ENCODE measurements at regions not wholly inside any gene's neighbourhood (a gene's known extent, or its start where the extent isn't known, plus 50 kb on each side); places are given as distances from the start of the nearest gene placed in this dataset.

GRCh38 chr11:112481893-112482292 is 221.2 kb upstream of the PLET1 start:
- TF ChIP-seq PAX5 (IDR thresholded peaks at IDR 0.05; ENCODE audit: insufficient read depth, low read length, severe bottlenecking) = no peak
- no peak for TF ChIP-seq TAF1 (IDR thresholded peaks at IDR 0.05; ENCODE audit: low read depth, low read length)
- TF ChIP-seq POLR2A (IDR thresholded peaks at IDR 0.05; ENCODE audit: low read depth, low read length) = no peak
- TF ChIP-seq POU2F2 (IDR thresholded peaks at IDR 0.05; ENCODE audit: low read depth, low read length) = no peak
- FAIRE-seq = no peak

GRCh38 chr11:112485280-112485679 is 224.6 kb upstream of the PLET1 start:
- no peak for DNase-seq (ENCODE audit: insufficient read length, low spot score)
- no peak for FAIRE-seq
- TF ChIP-seq SPI1 (IDR thresholded peaks at IDR 0.05; ENCODE audit: low read depth, low read length) (no peak), TAF1 (IDR thresholded peaks at IDR 0.05; ENCODE audit: low read depth, low read length) (no peak), PAX5 (IDR thresholded peaks at IDR 0.05; ENCODE audit: insufficient read depth, low read length, severe bottlenecking) (no peak), POU2F2 (IDR thresholded peaks at IDR 0.05; ENCODE audit: low read depth, low read length) (no peak), POLR2AphosphoS5 (IDR thresholded peaks at IDR 0.05; ENCODE audit: low read depth, low read length) (no peak)

More at GRCh38 chr11:112481893-112482292, 221.2 kb upstream of the PLET1 start:
- no peak for DNase-seq (ENCODE audit: insufficient read length, low spot score)

GRCh38 chr11:112497826-112498225 is 237.2 kb upstream of the PLET1 start:
- FAIRE-seq (no peak), DNase-seq (ENCODE audit: insufficient read length, low spot score) (no peak)
- TF ChIP-seq SPI1 (IDR thresholded peaks at IDR 0.05; ENCODE audit: low read depth, low read length) (no peak), TAF1 (IDR thresholded peaks at IDR 0.05; ENCODE audit: low read depth, low read length) (no peak), PAX5 (IDR thresholded peaks at IDR 0.05; ENCODE audit: insufficient read depth, low read length, severe bottlenecking) (no peak)

- DNase-seq (ENCODE audit: insufficient read length, low spot score) (no peak), FAIRE-seq (no peak)
- TF ChIP-seq POLR2A (IDR thresholded peaks at IDR 0.05; ENCODE audit: low read depth, low read length) = no peak
- no peak for TF ChIP-seq SPI1 (IDR thresholded peaks at IDR 0.05; ENCODE audit: low read depth, low read length)
- TF ChIP-seq PAX5 (IDR thresholded peaks at IDR 0.05; ENCODE audit: insufficient read depth, low read length, severe bottlenecking) = no peak
- TF ChIP-seq POLR2AphosphoS5 (IDR thresholded peaks at IDR 0.05; ENCODE audit: low read depth, low read length) = no peak
- no peak for TF ChIP-seq TAF1 (IDR thresholded peaks at IDR 0.05; ENCODE audit: low read depth, low read length)
- TF ChIP-seq POU2F2 (IDR thresholded peaks at IDR 0.05; ENCODE audit: low read depth, low read length) = no peak
These were observed 238.0 kb upstream of the PLET1 start for GRCh38 chr11:112498701-112499100.

- TF ChIP-seq PAX5 (IDR thresholded peaks at IDR 0.05; ENCODE audit: insufficient read depth, low read length, severe bottlenecking) (no peak), POLR2A (IDR thresholded peaks at IDR 0.05; ENCODE audit: low read depth, low read length) (no peak), POU2F2 (IDR thresholded peaks at IDR 0.05; ENCODE audit: low read depth, low read length) (no peak), SPI1 (IDR thresholded peaks at IDR 0.05; ENCODE audit: low read depth, low read length) (no peak)
- FAIRE-seq = no peak
- DNase-seq (ENCODE audit: insufficient read length, low spot score) = no peak
These were observed 238.7 kb upstream of the PLET1 start for GRCh38 chr11:112499153-112499880.

- no peak for TF ChIP-seq POLR2A (IDR thresholded peaks at IDR 0.05; ENCODE audit: low read depth, low read length)
- TF ChIP-seq POLR2AphosphoS5 (IDR thresholded peaks at IDR 0.05; ENCODE audit: low read depth, low read length) = no peak
- TF ChIP-seq TAF1 (IDR thresholded peaks at IDR 0.05; ENCODE audit: low read depth, low read length) = no peak
- TF ChIP-seq POU2F2 (IDR thresholded peaks at IDR 0.05; ENCODE audit: low read depth, low read length) = no peak
- TF ChIP-seq PAX5 (IDR thresholded peaks at IDR 0.05; ENCODE audit: insufficient read depth, low read length, severe bottlenecking) = no peak
- no peak for TF ChIP-seq SPI1 (IDR thresholded peaks at IDR 0.05; ENCODE audit: low read depth, low read length)
- no peak for FAIRE-seq
- no peak for DNase-seq (ENCODE audit: insufficient read length, low spot score)
These were observed 239.2 kb upstream of the PLET1 start for GRCh38 chr11:112499881-112500204.

GRCh38 chr11:112503410-112503809 is 242.8 kb upstream of the PLET1 start:
- FAIRE-seq (no peak), DNase-seq (ENCODE audit: insufficient read length, low spot score) (no peak)
- TF ChIP-seq SPI1 (IDR thresholded peaks at IDR 0.05; ENCODE audit: low read depth, low read length) (no peak), POLR2A (IDR thresholded peaks at IDR 0.05; ENCODE audit: low read depth, low read length) (no peak), POU2F2 (IDR thresholded peaks at IDR 0.05; ENCODE audit: low read depth, low read length) (no peak), POLR2AphosphoS5 (IDR thresholded peaks at IDR 0.05; ENCODE audit: low read depth, low read length) (no peak), PAX5 (IDR thresholded peaks at IDR 0.05; ENCODE audit: insufficient read depth, low read length, severe bottlenecking) (no peak), TAF1 (IDR thresholded peaks at IDR 0.05; ENCODE audit: low read depth, low read length) (no peak)

GRCh38 chr11:112504056-112504455 is 243.4 kb upstream of the PLET1 start:
- TF ChIP-seq POU2F2 (IDR thresholded peaks at IDR 0.05; ENCODE audit: low read depth, low read length) (no peak), PAX5 (IDR thresholded peaks at IDR 0.05; ENCODE audit: insufficient read depth, low read length, severe bottlenecking) (no peak), POLR2AphosphoS5 (IDR thresholded peaks at IDR 0.05; ENCODE audit: low read depth, low read length) (no peak), TAF1 (IDR thresholded peaks at IDR 0.05; ENCODE audit: low read depth, low read length) (no peak), POLR2A (IDR thresholded peaks at IDR 0.05; ENCODE audit: low read depth, low read length) (no peak), SPI1 (IDR thresholded peaks at IDR 0.05; ENCODE audit: low read depth, low read length) (no peak)
- FAIRE-seq (no peak), DNase-seq (ENCODE audit: insufficient read length, low spot score) (no peak)

GRCh38 chr11:112506852-112507251 is 246.2 kb upstream of the PLET1 start:
- DNase-seq (ENCODE audit: insufficient read length, low spot score) (no peak), FAIRE-seq (no peak)
- no peak for TF ChIP-seq POLR2AphosphoS5 (IDR thresholded peaks at IDR 0.05; ENCODE audit: low read depth, low read length)
- TF ChIP-seq POLR2A (IDR thresholded peaks at IDR 0.05; ENCODE audit: low read depth, low read length) = no peak
- no peak for TF ChIP-seq PAX5 (IDR thresholded peaks at IDR 0.05; ENCODE audit: insufficient read depth, low read length, severe bottlenecking)
- TF ChIP-seq TAF1 (IDR thresholded peaks at IDR 0.05; ENCODE audit: low read depth, low read length) = no peak
- TF ChIP-seq POU2F2 (IDR thresholded peaks at IDR 0.05; ENCODE audit: low read depth, low read length) = no peak
- no peak for TF ChIP-seq SPI1 (IDR thresholded peaks at IDR 0.05; ENCODE audit: low read depth, low read length)

GRCh38 chr11:112507281-112507680 is 246.6 kb upstream of the PLET1 start:
- DNase-seq (ENCODE audit: insufficient read length, low spot score) (no peak), FAIRE-seq (no peak)
- no peak for TF ChIP-seq SPI1 (IDR thresholded peaks at IDR 0.05; ENCODE audit: low read depth, low read length)
- TF ChIP-seq PAX5 (IDR thresholded peaks at IDR 0.05; ENCODE audit: insufficient read depth, low read length, severe bottlenecking) = no peak
- no peak for TF ChIP-seq POLR2AphosphoS5 (IDR thresholded peaks at IDR 0.05; ENCODE audit: low read depth, low read length)
- no peak for TF ChIP-seq POLR2A (IDR thresholded peaks at IDR 0.05; ENCODE audit: low read depth, low read length)
- no peak for TF ChIP-seq POU2F2 (IDR thresholded peaks at IDR 0.05; ENCODE audit: low read depth, low read length)
- TF ChIP-seq TAF1 (IDR thresholded peaks at IDR 0.05; ENCODE audit: low read depth, low read length) = no peak

All from GM12891 (cell line).